ENCODE measurements at regions not wholly inside any gene's neighbourhood (a gene's known extent, or its start where the extent isn't known, plus 50 kb on each side); places are given as distances from the start of the nearest gene placed in this dataset.

DNA sequence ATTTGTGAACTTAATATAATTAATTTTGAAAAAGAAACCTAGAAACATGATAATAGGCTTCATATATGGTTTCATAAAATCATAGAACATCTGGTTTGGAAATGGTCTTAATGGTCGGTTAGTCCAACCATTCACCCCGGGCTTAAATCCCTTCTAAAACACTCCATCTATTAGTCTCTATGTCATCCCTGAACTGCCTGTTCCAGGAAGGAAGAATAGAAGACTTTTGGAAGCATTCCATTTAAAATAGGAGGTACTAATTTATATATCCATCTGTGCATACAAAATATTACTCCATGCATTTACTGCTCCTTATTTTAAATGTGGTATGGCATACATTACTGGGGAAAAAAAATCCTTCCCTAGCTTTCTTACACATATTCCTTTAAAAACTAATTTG is 262.2 kb upstream of the DDX53 start:
- Mint-ChIP-seq H3K4me3 (no peak overlapping the region), H3K9me3 (no peaks in the 10 kb centered on the region), H3K4me1 (ENCODE audit: low read depth) (no peaks in the 10 kb centered on the region), H3K27me3 (peaks cover 2% of the 10 kb centered on the region), H3K27ac (no peak overlapping the region), H3K36me3 (ENCODE audit: low read depth) (no peaks in the 10 kb centered on the region)
- DNase-seq (no peak), ATAC-seq (no peak)
- intact Hi-C loops (cut with micrococcal nuclease), result no loop called here
- TF ChIP-seq, protein P1, sequence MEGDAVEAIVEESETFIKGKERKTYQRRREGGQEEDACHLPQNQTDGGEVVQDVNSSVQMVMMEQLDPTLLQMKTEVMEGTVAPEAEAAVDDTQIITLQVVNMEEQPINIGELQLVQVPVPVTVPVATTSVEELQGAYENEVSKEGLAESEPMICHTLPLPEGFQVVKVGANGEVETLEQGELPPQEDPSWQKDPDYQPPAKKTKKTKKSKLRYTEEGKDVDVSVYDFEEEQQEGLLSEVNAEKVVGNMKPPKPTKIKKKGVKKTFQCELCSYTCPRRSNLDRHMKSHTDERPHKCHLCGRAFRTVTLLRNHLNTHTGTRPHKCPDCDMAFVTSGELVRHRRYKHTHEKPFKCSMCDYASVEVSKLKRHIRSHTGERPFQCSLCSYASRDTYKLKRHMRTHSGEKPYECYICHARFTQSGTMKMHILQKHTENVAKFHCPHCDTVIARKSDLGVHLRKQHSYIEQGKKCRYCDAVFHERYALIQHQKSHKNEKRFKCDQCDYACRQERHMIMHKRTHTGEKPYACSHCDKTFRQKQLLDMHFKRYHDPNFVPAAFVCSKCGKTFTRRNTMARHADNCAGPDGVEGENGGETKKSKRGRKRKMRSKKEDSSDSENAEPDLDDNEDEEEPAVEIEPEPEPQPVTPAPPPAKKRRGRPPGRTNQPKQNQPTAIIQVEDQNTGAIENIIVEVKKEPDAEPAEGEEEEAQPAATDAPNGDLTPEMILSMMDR (IDR thresholded peaks at IDR 0.05), result no peak
- POLR2A ChIA-PET, result no interaction called here
- CTCF ChIA-PET, result interaction anchor here (2.0 kb wide), 1 partner anchor 11 kb away, joined by 6 read pairs; no protein-coding TSS in a partner anchor

DNA sequence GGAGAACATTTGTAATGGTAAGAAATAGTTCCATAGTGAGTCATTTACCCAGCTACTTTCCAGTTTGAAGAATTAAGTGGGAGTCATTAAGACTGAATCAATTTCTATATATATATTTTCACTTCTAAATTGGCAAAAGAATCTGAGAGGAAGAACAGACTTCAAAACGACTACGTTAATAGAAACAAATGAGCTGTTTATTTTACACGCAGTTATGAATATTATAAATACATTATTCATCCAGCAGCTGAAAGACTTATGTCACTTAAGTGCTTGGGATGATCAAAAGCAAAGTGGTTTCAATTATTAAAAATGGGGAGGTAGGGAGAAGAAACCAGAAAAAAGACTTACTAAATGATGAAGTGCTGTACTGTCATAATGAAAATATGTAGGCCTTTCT is 260.5 kb upstream of the DDX53 start:
- no peaks in the 10 kb centered on the region for H3K4me1 Mint-ChIP-seq (ENCODE audit: low read depth)
- H3K36me3 Mint-ChIP-seq (ENCODE audit: low read depth), result no peaks in the 10 kb centered on the region
- ChIA-PET POLR2A (no interaction called here), CTCF (interaction anchor here (1.7 kb wide), 1 partner anchor 9 kb away, joined by 7 read pairs; no protein-coding TSS in a partner anchor)
- intact Hi-C loops (cut with micrococcal nuclease), result no loop called here
- no peak for DNase-seq
- no peak for ATAC-seq
- H3K27me3 Mint-ChIP-seq, result peaks cover 2% of the 10 kb centered on the region
- TF ChIP-seq, protein P1 (IDR thresholded peaks at IDR 0.05), result no peak
- H3K9me3 Mint-ChIP-seq, result no peaks in the 10 kb centered on the region
- no peak overlapping the region for H3K4me3 Mint-ChIP-seq
- H3K27ac Mint-ChIP-seq, result no peak overlapping the region

DNA sequence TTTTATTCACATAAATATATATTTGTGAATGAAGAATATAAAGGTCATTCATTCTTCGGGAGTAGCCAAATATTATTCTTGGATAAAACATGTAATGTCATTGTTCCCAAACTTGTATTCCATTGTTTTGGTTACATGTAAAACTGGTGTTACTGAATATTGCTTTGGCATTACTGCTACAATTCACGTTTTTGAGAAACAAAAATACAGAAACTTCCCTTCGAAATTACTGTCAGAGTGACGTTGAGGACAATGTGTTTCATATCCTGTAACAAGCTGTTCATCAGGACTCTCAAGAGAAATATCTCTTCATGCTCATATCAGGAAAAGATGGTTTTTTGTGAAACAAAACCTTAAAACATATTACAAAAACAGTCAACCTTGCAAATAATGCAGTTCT is 258.9 kb upstream of the DDX53 start:
- H3K4me1 Mint-ChIP-seq (ENCODE audit: low read depth), result no peaks in the 10 kb centered on the region
- no peak for DNase-seq
- ChIA-PET POLR2A (no interaction called here), CTCF (no interaction called here)
- intact Hi-C loops (cut with micrococcal nuclease), result loop anchor here (10.0 kb wide), 1 partner anchor 756 kb away; no protein-coding TSS in a partner anchor
- H3K27me3 Mint-ChIP-seq, result peaks cover under 1% of the 10 kb centered on the region
- no peaks in the 10 kb centered on the region for H3K9me3 Mint-ChIP-seq
- ATAC-seq, result no peak
- no peak overlapping the region for H3K4me3 Mint-ChIP-seq
- TF ChIP-seq, protein P1 (IDR thresholded peaks at IDR 0.05), result no peak
- H3K36me3 Mint-ChIP-seq (ENCODE audit: low read depth), result no peaks in the 10 kb centered on the region
- H3K27ac Mint-ChIP-seq, result no peak overlapping the region

DNA sequence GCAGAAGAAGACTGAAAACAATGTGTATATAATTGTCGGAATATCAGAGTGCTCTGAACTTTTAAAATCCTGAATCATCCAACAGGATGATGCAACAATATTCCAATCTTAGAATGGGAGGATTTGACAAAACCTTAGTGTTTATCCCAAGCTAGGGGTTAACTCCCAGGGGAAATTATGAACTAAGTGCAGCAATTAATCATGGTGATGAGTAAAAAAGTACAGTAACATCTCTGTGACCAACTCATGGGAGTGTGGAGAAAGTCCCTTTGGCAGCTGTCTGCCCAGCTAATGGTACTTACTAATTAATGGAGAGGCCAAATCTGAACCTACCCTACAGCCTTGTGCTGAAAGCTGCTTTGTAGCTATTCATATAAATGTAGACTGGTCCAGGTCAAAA is 257.6 kb upstream of the DDX53 start:
- no peaks in the 10 kb centered on the region for H3K27me3 Mint-ChIP-seq
- H3K27ac Mint-ChIP-seq, result no peak overlapping the region
- no peak overlapping the region for H3K4me3 Mint-ChIP-seq
- no peak for ATAC-seq
- H3K36me3 Mint-ChIP-seq (ENCODE audit: low read depth), result no peaks in the 10 kb centered on the region
- TF ChIP-seq, protein P1 (IDR thresholded peaks at IDR 0.05), result no peak
- intact Hi-C loops (cut with micrococcal nuclease), result loop anchor here (10.0 kb wide), 1 partner anchor 757 kb away; no protein-coding TSS in a partner anchor
- no peak for DNase-seq
- ChIA-PET POLR2A (no interaction called here), CTCF (no interaction called here)
- H3K9me3 Mint-ChIP-seq, result no peaks in the 10 kb centered on the region
- H3K4me1 Mint-ChIP-seq (ENCODE audit: low read depth), result no peaks in the 10 kb centered on the region

DNA sequence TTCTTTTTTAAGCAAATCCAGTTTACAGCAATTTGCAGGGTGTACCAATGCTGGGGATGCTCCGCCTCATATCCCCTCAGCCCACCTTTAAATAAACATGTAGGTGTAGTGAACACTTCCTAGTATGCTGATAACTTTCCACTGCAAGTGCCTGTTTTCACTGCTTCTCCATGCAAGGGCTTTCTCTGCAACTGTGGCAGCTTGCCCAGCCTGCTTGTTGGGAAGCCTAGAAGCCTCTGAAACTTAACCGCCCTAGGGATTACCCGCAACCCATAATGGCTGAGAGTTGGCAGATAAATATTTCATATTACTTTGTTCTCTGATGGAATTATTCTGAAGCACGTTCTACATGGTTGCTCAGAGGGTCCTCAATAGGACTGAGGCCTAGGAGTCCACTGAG is 253.7 kb upstream of the DDX53 start:
- Mint-ChIP-seq H3K27me3 (no peaks in the 10 kb centered on the region), H3K27ac (no peak overlapping the region), H3K36me3 (ENCODE audit: low read depth) (no peaks in the 10 kb centered on the region), H3K9me3 (no peaks in the 10 kb centered on the region), H3K4me3 (no peak overlapping the region), H3K4me1 (ENCODE audit: low read depth) (no peaks in the 10 kb centered on the region)
- CTCF ChIA-PET, result interaction anchor here (1.6 kb wide), 1 partner anchor 610 kb away, joined by 4 read pairs; no protein-coding TSS in a partner anchor
- TF ChIP-seq, protein P1 (IDR thresholded peaks at IDR 0.05), result no peak
- ATAC-seq (no peak), DNase-seq (no peak)
- POLR2A ChIA-PET, result no interaction called here
- intact Hi-C loops (cut with micrococcal nuclease), result loop anchor here (10.0 kb wide), 1 partner anchor 761 kb away; no protein-coding TSS in a partner anchor
